Transverse colon (tissue), 4 donors: ENCODE measurements at regions not wholly inside any gene's neighbourhood (a gene's known extent, or its start where the extent isn't known, plus 50 kb on each side); places are given as distances from the start of the nearest gene placed in this dataset.
A peak's percentile ranks its signal among the peaks of the same experiment; 100 is the strongest.

Source experiments
- DNase-seq: peaks from one replicate; pipeline ENCODE4 v3.0.0-alpha.2; 2019
- H3K27ac ChIP-seq, 4 donors: fragments of 200-600 bp; sonication (generic); 2 replicates each; pipeline ENCODE4 v1.5.1; 2016 to 2018; ENCODE audit warnings: inconsistent platforms in 4 of 4
- H3K27me3 ChIP-seq: fragments of 200-600 bp; sonication (generic); 2 replicates; pipeline ENCODE4 v1.5.1; 2017; ENCODE audit warnings: inconsistent platforms
- H3K36me3 ChIP-seq, 4 donors: fragments of 200-600 bp; sonication (generic); 2 replicates each; pipeline ENCODE4 v1.5.1; 2017 to 2019; ENCODE audit warnings: inconsistent platforms in 4 of 4
- H3K4me1 ChIP-seq, 4 donors: fragments of 200-600 bp; sonication (generic); 2 replicates each; pipeline ENCODE4 v1.5.1; 2017 to 2020; ENCODE audit warnings: inconsistent platforms in 4 of 4
- H3K4me3 ChIP-seq, 4 donors: fragments of 200-600 bp; sonication (generic); 1 replicate in 1 of 4; 2 replicates in 3 of 4; pipeline versions ENCODE4 v1.5.1 to v1.6.1; 2017 to 2019; ENCODE audit warnings: inconsistent platforms in 4 of 4
- H3K9me3 ChIP-seq, 2 donors: fragments of 200-600 bp; sonication (generic); 2 replicates each; pipeline ENCODE4 v1.5.1; 2017 to 2019; ENCODE audit warnings: inconsistent platforms in 2 of 2
- EP300 ChIP-seq: sonication (generic); formaldehyde crosslinking; IDR thresholded peaks from one replicate; pipeline ENCODE4 v1.6.1; 2017; ENCODE audit warnings: antibody characterized with exemption, low read depth
- POLR2A ChIP-seq: fragments of 450-650 bp; IDR thresholded peaks from one replicate; pipeline ENCODE4 v1.6.1; 2016; ENCODE audit warnings: antibody characterized with exemption, mild to moderate bottlenecking, moderate library complexity
- POLR2AphosphoS5 ChIP-seq, 3 donors: sonication (generic); formaldehyde crosslinking; IDR thresholded peaks; one replicate each; pipeline ENCODE4 v1.6.1; 2016; ENCODE audit warnings: antibody characterized with exemption in 3 of 3
- WGBS, 2 donors: methylation state at CpG; one replicate each; pipeline ENCODE4 v1.1.5; 2018; ENCODE audit warnings: low coverage in 1 of 2; 5-methylcytosine and 5-hydroxymethylcytosine counted together
- in situ Hi-C, 4 donors: fragments of 200-750 bp; cut with MboI; loops; one replicate each; pipeline versions ENCODE4 v1.15.0 to v1.15.1; 2017; ENCODE audit warnings: low sequenced_read_pairs in 3 of 4, low pct_ligation_motif_present in 1 of 4, low pct_unique_long_range_greater_than_20kb in 1 of 4
- intact Hi-C: fragments of 100-400 bp; cut with DNase I; formaldehyde crosslinking; loops from one replicate; pipeline ENCODE4 v1.15.1; 2023; ENCODE audit warnings: low total_unique reads
- TF ChIP-seq, protein P1 (sequence below), 5 experiments: fragments of 200-600 bp in 3 of 5; fragments of 450-650 bp in 2 of 5; sonication (generic) in 3 of 5; IDR thresholded peaks; 1 replicate in 2 of 5; 2 replicates in 3 of 5; pipeline ENCODE4 v1.5.1; 2016 to 2017; ENCODE audit warnings: antibody characterized with exemption in 5 of 5, inconsistent platforms in 3 of 5, mild to moderate bottlenecking in 2 of 5, moderate library complexity in 1 of 5

DNA sequence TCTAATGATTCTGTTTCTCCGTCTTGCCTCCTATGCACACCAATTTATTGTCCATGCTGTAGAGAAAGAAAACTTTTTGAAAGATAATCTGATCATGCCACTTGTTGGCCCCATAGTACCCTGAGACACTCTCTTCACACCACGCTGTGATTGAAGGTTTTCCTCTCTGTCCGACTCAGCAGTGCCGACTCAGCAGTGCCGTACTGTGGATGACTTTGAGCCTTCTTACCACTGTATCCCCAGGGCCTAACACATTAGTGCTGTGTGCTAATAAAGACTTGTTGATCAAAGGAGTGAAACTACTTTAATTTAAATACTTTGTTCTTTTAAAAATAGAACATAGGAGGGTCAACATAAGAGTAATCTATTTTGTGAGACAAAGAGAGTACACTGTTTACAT, 429.6 kb downstream of the KLF12 start:
- 96 to 100% methylated on average over 4 to 5 of the region's 5 CpGs for WGBS, 2 donors
- in situ Hi-C loops = loop anchor here (10.0 to 25.0 kb wide), 7 partner anchors 640 to 900 kb away; partner anchors contain the start of gene KLF5 (in 2 of the 4)
- Histone ChIP-seq H3K27ac (no peak overlapping the region), H3K4me1 (peaks cover 0 to 18% (median 2%) of the 10 kb centered on the region in 4 donors), H3K9me3 (no peaks in the 10 kb centered on the region), H3K27me3 (no peaks in the 10 kb centered on the region), H3K36me3 (no peaks in the 10 kb centered on the region), H3K4me3 (no peak overlapping the region)
- intact Hi-C loops = no loop called here
- no peak for TF ChIP-seq POLR2A
- no peak for TF ChIP-seq EP300
- TF ChIP-seq POLR2AphosphoS5 (IDR thresholded peaks at IDR 0.05) = no peak
- TF ChIP-seq, protein P1, sequence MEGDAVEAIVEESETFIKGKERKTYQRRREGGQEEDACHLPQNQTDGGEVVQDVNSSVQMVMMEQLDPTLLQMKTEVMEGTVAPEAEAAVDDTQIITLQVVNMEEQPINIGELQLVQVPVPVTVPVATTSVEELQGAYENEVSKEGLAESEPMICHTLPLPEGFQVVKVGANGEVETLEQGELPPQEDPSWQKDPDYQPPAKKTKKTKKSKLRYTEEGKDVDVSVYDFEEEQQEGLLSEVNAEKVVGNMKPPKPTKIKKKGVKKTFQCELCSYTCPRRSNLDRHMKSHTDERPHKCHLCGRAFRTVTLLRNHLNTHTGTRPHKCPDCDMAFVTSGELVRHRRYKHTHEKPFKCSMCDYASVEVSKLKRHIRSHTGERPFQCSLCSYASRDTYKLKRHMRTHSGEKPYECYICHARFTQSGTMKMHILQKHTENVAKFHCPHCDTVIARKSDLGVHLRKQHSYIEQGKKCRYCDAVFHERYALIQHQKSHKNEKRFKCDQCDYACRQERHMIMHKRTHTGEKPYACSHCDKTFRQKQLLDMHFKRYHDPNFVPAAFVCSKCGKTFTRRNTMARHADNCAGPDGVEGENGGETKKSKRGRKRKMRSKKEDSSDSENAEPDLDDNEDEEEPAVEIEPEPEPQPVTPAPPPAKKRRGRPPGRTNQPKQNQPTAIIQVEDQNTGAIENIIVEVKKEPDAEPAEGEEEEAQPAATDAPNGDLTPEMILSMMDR (IDR thresholded peaks at IDR 0.05) = no peak
- no peak for DNase-seq

DNA sequence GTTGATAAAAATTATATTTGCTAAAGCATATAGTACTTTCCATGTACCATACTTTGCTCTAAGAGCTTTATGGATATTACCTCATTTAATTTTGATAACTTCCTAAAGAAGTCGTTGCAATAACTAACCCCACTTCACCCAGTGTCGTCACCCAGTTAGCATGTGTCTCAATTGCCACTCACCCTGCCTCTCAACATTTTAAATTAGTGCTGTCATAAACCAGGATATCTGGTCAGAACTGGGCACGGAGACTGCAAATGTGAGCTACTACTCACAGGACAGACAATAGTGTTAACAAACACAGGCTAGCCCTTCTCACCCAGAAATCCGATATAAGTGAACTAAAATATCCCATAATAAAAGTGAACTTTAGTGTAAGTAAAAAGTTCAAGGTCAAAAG, 430.6 kb downstream of the KLF12 start:
- 56 to 84% methylated on average over 2 to 4 of the region's 4 CpGs for WGBS, 2 donors
- intact Hi-C loops (no loop called here), in situ Hi-C loops (loop anchor here (10.0 to 25.0 kb wide), 7 partner anchors 639 to 899 kb away; partner anchors contain the start of gene KLF5 (in 2 of the 4))
- DNase-seq = no peak
- Histone ChIP-seq H3K27me3 (no peaks in the 10 kb centered on the region), H3K36me3 (no peaks in the 10 kb centered on the region), H3K4me1 (peaks cover 0 to 18% (median 2%) of the 10 kb centered on the region in 4 donors), H3K4me3 (no peak overlapping the region), H3K27ac (no peak overlapping the region), H3K9me3 (no peaks in the 10 kb centered on the region)
- TF ChIP-seq POLR2A (no peak), POLR2AphosphoS5 (IDR thresholded peaks at IDR 0.05) (no peak), EP300 (no peak)
- TF ChIP-seq, protein P1 (IDR thresholded peaks at IDR 0.05) = no peak

DNA sequence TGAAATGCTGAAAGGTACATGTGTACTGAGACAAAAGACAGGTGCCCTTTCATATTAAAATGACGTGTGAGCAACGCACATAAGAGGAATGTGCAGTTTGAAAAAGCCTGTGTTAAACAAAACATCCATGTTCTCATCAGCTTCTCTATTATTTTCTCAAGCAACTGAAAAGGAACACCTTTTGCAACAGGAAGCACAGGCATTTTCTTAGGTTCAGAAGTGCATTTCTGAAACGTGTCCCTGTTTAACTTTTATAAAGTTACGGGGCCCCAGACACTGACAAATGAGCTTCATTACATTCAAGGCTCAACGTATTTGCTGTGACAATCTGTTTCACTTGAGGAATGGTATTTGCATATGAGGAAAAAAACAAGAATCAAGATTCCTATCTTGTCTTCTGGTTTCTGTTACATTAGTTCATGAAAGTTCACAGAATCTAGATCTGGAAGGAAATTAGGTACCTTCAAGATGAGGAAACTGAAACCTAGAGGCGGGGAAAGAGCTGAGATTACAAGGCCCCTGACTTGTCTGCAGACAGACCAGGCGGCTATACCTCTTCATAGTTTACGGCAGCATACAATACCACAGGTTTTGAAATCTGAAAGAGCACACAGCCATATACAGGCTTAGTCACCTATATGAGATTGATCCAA, 431.7 kb downstream of the KLF12 start:
- H3K4me1 ChIP-seq = peaks cover 0 to 11% (median 2%) of the 10 kb centered on the region in 4 donors
- H3K9me3 ChIP-seq = no peaks in the 10 kb centered on the region
- in situ Hi-C loops (loop anchor here (10.0 to 25.0 kb wide), 7 partner anchors 638 to 898 kb away; partner anchors contain the start of gene KLF5 (in 2 of the 4)), intact Hi-C loops (no loop called here)
- no peak overlapping the region for H3K4me3 ChIP-seq
- H3K27ac ChIP-seq = peak overlapping the region in 3 of 4 donors; percentile 10 to 39 (median 23)
- TF ChIP-seq EP300 (no peak), POLR2A (no peak)
- TF ChIP-seq, protein P1 (IDR thresholded peaks at IDR 0.05) = no peak
- H3K36me3 ChIP-seq = no peaks in the 10 kb centered on the region
- H3K27me3 ChIP-seq = no peaks in the 10 kb centered on the region
- 62 to 68% methylated on average over 8 of the region's 8 CpGs for WGBS, 2 donors
- DNase-seq = no peak

- no peak for TF ChIP-seq EP300
- TF ChIP-seq, protein P1 (IDR thresholded peaks at IDR 0.05) = no peak
- TF ChIP-seq POLR2A = no peak
- no peak for TF ChIP-seq POLR2AphosphoS5 (IDR thresholded peaks at IDR 0.05)
- H3K4me1 ChIP-seq = peaks cover 0 to 7% (median 0%) of the 10 kb centered on the region in 4 donors
- H3K27me3 ChIP-seq = no peaks in the 10 kb centered on the region
- in situ Hi-C loops (loop anchor here (10.0 to 25.0 kb wide), 7 partner anchors 636 to 896 kb away; partner anchors contain the start of gene KLF5 (in 2 of the 4)), intact Hi-C loops (no loop called here)
- DNase-seq = no peak
- 97 to 100% methylated on average over 1 of the region's 1 CpG for WGBS, 2 donors
- no peaks in the 10 kb centered on the region for H3K36me3 ChIP-seq
- no peak overlapping the region for H3K4me3 ChIP-seq
- H3K9me3 ChIP-seq = no peaks in the 10 kb centered on the region
- H3K27ac ChIP-seq = no peak overlapping the region
These were observed 433.0 kb downstream of the KLF12 start for GRCh38 chr13:73701160-73701559.
